Astrocyte of the spinal cord (primary cell): ENCODE measurements at regions not wholly inside any gene's neighbourhood (a gene's known extent, or its start where the extent isn't known, plus 50 kb on each side); places are given as distances from the start of the nearest gene placed in this dataset.
"Not testable (repeated sequence)": the region's sequence is repeated elsewhere in the genome, so short reads cannot be mapped to it uniquely, and the experiment has no call there.

Experiments
- DNase-seq: peaks from one replicate; pipeline ENCODE4 v3.0.0; 2011; ENCODE audit warnings: low read depth, low spot score
- H3K4me3 ChIP-seq: 2 replicates; pipeline ENCODE4 v1.5.1; 2011; ENCODE audit warnings: low read depth, mild to moderate bottlenecking, low read length, moderate library complexity
- CTCF ChIP-seq: IDR thresholded peaks from 2 replicates; pipeline ENCODE4 v1.5.1; 2012; ENCODE audit warnings: low read depth, mild to moderate bottlenecking, low read length, inconsistent platforms
- in situ Hi-C: cut with HindIII; loops from 2 replicates; pipeline ENCODE4 v1.10.0; 2017; ENCODE audit warnings: low sequenced_read_pairs

- no peak for TF ChIP-seq CTCF
- no peak overlapping the region for H3K4me3 ChIP-seq
- no peak for DNase-seq
- in situ Hi-C loops = no loop called here
Observed at GRCh38 chr4:15167743-15168142, 165.5 kb downstream of the CPEB2 start.

- in situ Hi-C loops = no loop called here
- no peak for DNase-seq
- TF ChIP-seq CTCF = no peak
- H3K4me3 ChIP-seq = no peak overlapping the region
Observed at GRCh38 chr4:15168759-15169158, 166.5 kb downstream of the CPEB2 start.

- no peak for DNase-seq
- in situ Hi-C loops = no loop called here
- TF ChIP-seq CTCF = no peak
- no peak overlapping the region for H3K4me3 ChIP-seq
Observed at GRCh38 chr4:15171725-15172124, 169.4 kb downstream of the CPEB2 start.

- TF ChIP-seq CTCF = no peak
- in situ Hi-C loops = no loop called here
- no peak overlapping the region for H3K4me3 ChIP-seq
- DNase-seq = no peak
Observed at GRCh38 chr4:15173251-15173650, 171.0 kb downstream of the CPEB2 start.

GRCh38 chr4:15174168-15174567 lies 171.9 kb downstream of the CPEB2 start:
- in situ Hi-C loops, DNase-seq, H3K4me3 ChIP-seq: not testable (repeated sequence)

GRCh38 chr4:15179842-15180241 lies 177.6 kb downstream of the CPEB2 start:
- H3K4me3 ChIP-seq, in situ Hi-C loops, DNase-seq: not testable (repeated sequence)

- TF ChIP-seq CTCF = no peak
- DNase-seq = peak; percentile 49
- in situ Hi-C loops = no loop called here
- H3K4me3 ChIP-seq = no peak overlapping the region
Observed at GRCh38 chr4:15182600-15183220, 180.4 kb downstream of the CPEB2 start.

- DNase-seq = peak; percentile 61
- TF ChIP-seq CTCF = no peak
- H3K4me3 ChIP-seq = no peak overlapping the region
- in situ Hi-C loops = no loop called here
Observed at GRCh38 chr4:15186149-15186548, 183.9 kb downstream of the CPEB2 start.
